SW480 (cell line): ENCODE measurements at regions not wholly inside any gene's neighbourhood (a gene's known extent, or its start where the extent isn't known, plus 50 kb on each side); places are given as distances from the start of the nearest gene placed in this dataset.

ENCODE experiments used
- DNase-seq: peaks from one replicate; pipeline ENCODE4 v3.0.0-alpha.2; 2016; ENCODE audit warnings: low spot score

DNA sequence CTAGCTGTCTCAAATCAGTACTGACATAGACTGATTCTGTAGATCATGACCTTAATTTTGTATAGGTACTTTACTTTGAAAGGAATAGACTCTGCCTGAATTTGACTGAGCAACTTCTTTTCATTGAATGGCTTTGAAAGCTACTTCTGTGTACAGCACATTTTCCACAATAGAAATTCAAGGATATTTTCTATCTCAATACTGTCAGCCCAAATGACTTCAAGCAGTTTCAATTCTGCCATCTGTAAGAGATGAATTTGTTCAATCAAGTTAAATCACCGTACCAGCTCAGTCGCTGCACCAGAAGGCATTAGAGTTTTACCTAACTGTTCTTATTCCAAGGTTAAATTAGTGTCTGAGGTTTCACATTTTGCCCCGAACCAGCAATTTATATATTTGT, 107.0 kb upstream of the EYS start:
- DNase-seq, result no peak

DNA sequence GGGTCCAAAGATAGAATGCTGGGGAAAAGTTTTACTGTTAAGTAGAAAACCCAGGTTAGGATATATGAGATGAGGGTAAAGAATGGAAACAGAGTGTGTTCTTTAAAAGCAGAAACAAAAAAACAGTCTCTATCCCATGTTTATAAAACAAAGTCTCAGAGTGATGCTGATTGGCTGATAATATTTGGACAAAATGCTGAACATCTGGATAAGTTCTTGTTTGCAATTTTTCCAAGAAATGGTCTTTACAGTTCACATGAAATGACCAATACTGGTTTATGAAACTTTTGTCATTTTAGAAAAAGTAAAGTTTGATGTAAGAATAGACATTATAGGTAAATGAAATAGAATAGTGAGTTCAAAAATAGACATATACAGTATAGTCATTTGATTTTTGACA, 96.2 kb upstream of the EYS start:
- no peak for DNase-seq

DNA sequence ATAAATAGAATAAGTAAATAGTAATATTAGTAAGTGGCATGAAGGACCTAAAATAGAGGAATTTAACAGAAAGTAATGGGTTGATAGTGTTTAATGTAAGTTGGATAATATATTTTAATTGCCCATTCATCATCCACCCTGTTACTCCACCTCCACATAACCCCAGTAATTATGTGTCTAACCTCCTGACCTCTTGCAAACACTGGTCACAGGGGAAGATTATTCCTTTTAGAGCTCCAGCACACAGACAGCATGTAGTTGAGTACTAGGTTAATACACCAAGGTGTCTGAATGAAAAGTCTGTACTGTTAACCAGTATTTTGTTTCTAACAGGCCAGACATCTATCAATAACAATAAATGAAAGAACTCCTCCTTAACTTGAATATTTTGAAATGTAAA, 92.4 kb upstream of the EYS start:
- no peak for DNase-seq

DNA sequence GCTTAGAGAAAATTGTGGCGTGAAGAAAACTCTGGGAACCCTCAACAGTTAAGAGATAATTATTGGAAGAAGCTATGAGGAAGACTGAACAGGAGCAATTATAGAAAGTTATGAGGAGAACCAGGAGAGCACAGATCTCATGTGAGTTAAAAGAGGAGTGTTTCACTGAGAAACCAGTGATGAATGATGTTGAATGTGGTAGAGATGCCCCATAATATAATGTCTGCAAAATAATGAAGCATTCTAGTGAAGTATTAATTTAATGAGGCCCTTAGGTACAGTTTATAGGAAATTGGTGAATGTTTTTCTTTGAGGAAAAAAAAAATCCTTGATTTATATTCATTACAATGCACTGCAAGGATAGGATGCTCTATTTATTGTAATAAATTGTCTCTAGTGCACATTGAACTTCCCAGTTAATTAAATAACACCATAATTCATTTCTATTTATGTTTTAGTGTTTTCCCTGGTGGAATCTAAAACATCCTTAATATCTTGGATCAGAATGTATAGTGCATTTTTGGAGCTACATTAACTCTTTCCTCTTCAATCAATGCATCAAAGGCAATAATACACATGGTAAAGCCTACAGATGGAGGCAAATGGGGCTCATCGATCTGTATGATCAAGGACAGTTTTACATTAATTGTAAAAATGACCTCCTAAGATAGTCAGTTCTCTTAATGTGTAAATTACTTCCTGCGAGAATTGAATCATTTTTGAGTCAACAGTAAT, 91.4 kb upstream of the EYS start:
- no peak for DNase-seq

DNA sequence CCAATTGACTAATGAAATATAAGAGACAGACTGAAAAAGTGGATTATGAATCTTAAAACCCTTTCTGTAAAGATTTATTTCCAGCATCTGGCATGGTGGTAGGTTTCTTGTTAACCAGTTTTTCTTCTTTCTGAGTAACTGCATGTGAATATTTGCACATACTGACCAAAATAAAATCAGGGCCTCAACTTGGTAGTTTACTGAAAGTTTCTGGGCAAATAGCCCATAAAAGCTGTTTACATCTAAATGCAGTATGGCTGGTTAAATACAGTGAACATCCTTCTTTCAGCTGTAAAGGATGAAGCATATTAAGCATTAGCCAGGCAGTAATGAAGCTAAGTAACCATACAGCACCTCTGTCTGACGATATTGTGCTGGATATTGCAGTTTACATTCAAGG, 83.6 kb upstream of the EYS start:
- DNase-seq, result no peak

- DNase-seq, result no peak
Measured at GRCh38 chr6:65787787-65788186, 80.8 kb upstream of the EYS start.

- no peak for DNase-seq
Measured at GRCh38 chr6:65786815-65787214, 79.8 kb upstream of the EYS start.

DNA sequence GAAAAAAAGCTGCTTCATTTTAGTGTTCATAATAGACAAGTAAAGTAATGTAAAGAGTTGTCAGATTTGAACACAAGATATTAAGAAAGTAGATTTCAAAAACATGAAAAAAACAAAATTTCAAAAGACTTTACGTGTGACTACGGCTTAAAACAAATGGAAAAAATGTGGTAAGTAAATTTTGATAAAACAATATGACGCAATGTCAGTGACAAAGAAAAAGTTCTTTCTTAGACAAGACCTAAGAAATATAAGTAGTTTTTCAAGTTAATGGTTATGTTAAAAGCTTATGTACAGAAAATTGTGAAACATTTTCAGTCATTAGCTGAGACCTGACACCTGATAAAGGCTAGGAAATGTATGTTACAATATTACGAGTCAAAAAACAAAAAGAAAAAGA, 73.7 kb upstream of the EYS start:
- DNase-seq, result no peak

GRCh38 chr6:65776332-65776731, 69.3 kb upstream of the EYS start:
- no peak for DNase-seq

- DNase-seq, result no peak
Measured at GRCh38 chr6:65771946-65772345, 64.9 kb upstream of the EYS start.

DNA sequence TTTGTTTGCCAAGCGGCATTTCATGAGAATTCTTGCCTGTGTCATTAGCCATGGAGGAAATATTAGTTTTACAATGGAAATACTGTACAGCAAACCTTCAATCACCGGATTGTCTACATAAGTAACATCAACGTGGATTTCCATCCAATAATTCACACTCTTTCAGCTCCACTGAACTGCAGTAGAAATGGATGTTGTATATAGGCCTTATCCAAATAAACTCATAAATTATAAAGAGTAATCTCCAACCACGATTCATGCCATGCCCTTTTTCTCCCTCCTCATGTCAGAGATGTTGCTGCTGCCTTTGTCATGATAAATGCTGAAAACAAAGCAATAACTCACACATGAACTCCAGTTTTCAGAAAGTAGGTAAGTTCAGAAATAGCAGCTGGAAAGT, 54.9 kb upstream of the EYS start:
- no peak for DNase-seq

DNA sequence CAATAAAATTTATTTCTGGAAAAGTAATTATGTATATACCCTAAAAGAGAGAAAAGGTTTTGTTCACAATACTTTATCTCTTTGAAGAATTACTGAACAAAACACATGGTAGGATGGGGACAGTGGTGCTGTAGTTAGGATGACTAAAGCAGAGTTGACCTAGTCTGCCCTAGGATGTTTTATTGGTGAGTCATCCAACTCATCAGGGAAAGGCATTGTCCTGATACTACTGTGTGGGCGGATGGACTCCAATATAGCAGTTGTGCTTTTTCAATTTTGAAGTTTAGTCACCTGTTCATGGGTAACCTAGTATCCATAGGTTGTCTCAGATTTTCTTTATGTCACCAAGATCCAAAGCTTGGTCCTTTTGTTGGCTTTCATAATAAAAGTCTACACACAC, 53.3 kb upstream of the EYS start:
- peak; percentile 56 for DNase-seq
